ENCODE measurements at regions not wholly inside any gene's neighbourhood (a gene's known extent, or its start where the extent isn't known, plus 50 kb on each side); places are given as distances from the start of the nearest gene placed in this dataset.

- no peak for TF ChIP-seq CTCF (conservative IDR thresholded peaks at IDR 0.05)
- no peak for TF ChIP-seq ZFX (IDR thresholded peaks at IDR 0.05)
Observed at GRCh38 chr3:194745422-194746184, 59.9 kb downstream of the FAM43A start.

Measured in C4-2B (cell line).